SK-N-SH treated with all-trans-retinoic acid at 6 μM for 48 hours (cell line): ENCODE measurements at regions not wholly inside any gene's neighbourhood (a gene's known extent, or its start where the extent isn't known, plus 50 kb on each side); places are given as distances from the start of the nearest gene placed in this dataset.

Source experiments
- ATAC-seq: fragments of 200-7000 bp; cut with Tn5 transposase; 3 replicates; pipeline ENCODE4 v1.9.1; 2020; ENCODE audit warnings: mild to moderate bottlenecking, moderate library complexity
- ARNTL ChIP-seq: fragments of 450-650 bp; formaldehyde crosslinking; IDR thresholded peaks from 2 replicates; pipeline ENCODE4 v1.5.0; 2020; ENCODE audit warnings: low read depth, mild to moderate bottlenecking, moderate library complexity, borderline replicate concordance
- BACH2 ChIP-seq: fragments of 250-450 bp; sonication (Bioruptor Pico); IDR thresholded peaks from 2 replicates; pipeline ENCODE4 v1.9.0; 2021; ENCODE audit warnings: mild to moderate bottlenecking, borderline replicate concordance
- CSDC2 ChIP-seq: fragments of 250-450 bp; sonication (Bioruptor Pico); IDR thresholded peaks from 2 replicates; pipeline ENCODE4 v1.5.0; 2020; ENCODE audit warnings: mild to moderate bottlenecking, moderate library complexity
- GLIS3 ChIP-seq: fragments of 250-450 bp; sonication (Bioruptor Pico); IDR thresholded peaks from 2 replicates; pipeline ENCODE4 v1.5.0; 2020; ENCODE audit warnings: mild to moderate bottlenecking, moderate library complexity
- ISL1 ChIP-seq: fragments of 250-450 bp; sonication (Bioruptor Pico); IDR thresholded peaks from 2 replicates; pipeline ENCODE4 v2.1.2; 2022; ENCODE audit warnings: mild to moderate bottlenecking, moderate library complexity
- OSR1 ChIP-seq: fragments of 250-450 bp; sonication (Bioruptor Pico); IDR thresholded peaks from 2 replicates; pipeline ENCODE4 v1.8.0; 2022; ENCODE audit warnings: moderate library complexity, mild to moderate bottlenecking, inconsistent platforms
- POU6F1 ChIP-seq: fragments of 250-450 bp; sonication (Bioruptor Pico); IDR thresholded peaks from 2 replicates; pipeline ENCODE4 v1.8.0; 2021; ENCODE audit warnings: low read depth, mild to moderate bottlenecking, moderate library complexity, borderline replicate concordance
- PPARA ChIP-seq: fragments of 250-450 bp; sonication (Bioruptor Pico); IDR thresholded peaks from 2 replicates; pipeline ENCODE4 v1.5.0; 2020; ENCODE audit warnings: mild to moderate bottlenecking, borderline replicate concordance
- SNAI2 ChIP-seq: fragments of 250-450 bp; sonication (Bioruptor Pico); IDR thresholded peaks from 2 replicates; pipeline ENCODE4 v1.5.0; 2020; ENCODE audit warnings: mild to moderate bottlenecking, moderate library complexity
- TCF4 ChIP-seq: fragments of 250-450 bp; sonication (Bioruptor Pico); IDR thresholded peaks from 2 replicates; pipeline ENCODE4 v1.8.0; 2021; ENCODE audit warnings: mild to moderate bottlenecking, moderate library complexity, borderline replicate concordance
- TOX ChIP-seq: fragments of 250-450 bp; sonication (Bioruptor Pico); IDR thresholded peaks from 2 replicates; pipeline ENCODE4 v1.8.0; 2021; ENCODE audit warnings: mild to moderate bottlenecking, moderate library complexity, borderline replicate concordance
- TSHZ2 ChIP-seq: fragments of 250-450 bp; sonication (Bioruptor Pico); IDR thresholded peaks from 2 replicates; pipeline ENCODE4 v1.5.0; 2020; ENCODE audit warnings: mild to moderate bottlenecking, moderate library complexity
- ZC3H10 ChIP-seq: fragments of 250-450 bp; sonication (Bioruptor Pico); IDR thresholded peaks from 2 replicates; pipeline ENCODE4 v1.5.1; 2021; ENCODE audit warnings: mild to moderate bottlenecking, moderate library complexity
- ZFP3 ChIP-seq: fragments of 250-450 bp; sonication (Bioruptor Pico); IDR thresholded peaks from 2 replicates; pipeline ENCODE4 v1.5.0; 2020; ENCODE audit warnings: mild to moderate bottlenecking, moderate library complexity
- ZNF565 ChIP-seq: fragments of 450-650 bp; formaldehyde crosslinking; conservative IDR thresholded peaks from 2 replicates; pipeline ENCODE4 v1.5.0; 2020; ENCODE audit warnings: low read depth, mild to moderate bottlenecking, moderate library complexity
- ZNF70 ChIP-seq: fragments of 450-650 bp; formaldehyde crosslinking; IDR thresholded peaks from 2 replicates; pipeline ENCODE4 v1.5.0; 2020; ENCODE audit warnings: mild to moderate bottlenecking, moderate library complexity
- ZNF8 ChIP-seq: fragments of 450-650 bp; formaldehyde crosslinking; IDR thresholded peaks from 2 replicates; pipeline ENCODE4 v1.5.0; 2020; ENCODE audit warnings: mild to moderate bottlenecking, moderate library complexity
- TF ChIP-seq, protein P1 (sequence below): fragments of 250-450 bp; sonication (Bioruptor Pico); IDR thresholded peaks from 2 replicates; pipeline ENCODE4 v1.8.0; 2020; ENCODE audit warnings: mild to moderate bottlenecking, moderate library complexity, borderline replicate concordance
- TF ChIP-seq, protein P2 (sequence below): fragments of 250-450 bp; sonication (Bioruptor Pico); IDR thresholded peaks from 2 replicates; pipeline ENCODE4 v1.5.1; 2021; ENCODE audit warnings: mild to moderate bottlenecking, moderate library complexity
- TF ChIP-seq, protein P3 (sequence below): fragments of 250-450 bp; sonication (Bioruptor Pico); IDR thresholded peaks from 2 replicates; pipeline ENCODE4 v1.5.1; 2020; ENCODE audit warnings: low read depth, mild to moderate bottlenecking, moderate library complexity

DNA sequence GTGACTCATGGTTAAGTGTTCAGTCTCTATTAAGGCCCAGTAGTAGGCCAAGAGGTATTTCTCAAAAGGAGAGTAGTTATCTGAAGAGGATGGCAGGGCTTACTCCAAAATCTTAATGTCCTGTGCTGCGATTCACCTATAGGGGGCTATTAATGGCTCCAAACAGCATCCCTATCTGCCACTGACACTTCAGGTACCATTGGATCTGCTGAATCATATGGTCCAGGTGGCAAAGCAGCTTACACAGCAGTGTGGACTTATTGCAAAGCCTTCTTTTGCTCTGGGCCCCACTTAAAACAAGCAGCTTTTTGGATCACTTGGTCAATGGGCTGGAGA lies 60.8 kb upstream of the ATP2B1 start:
- ATAC-seq = no peak
- TF ChIP-seq GLIS3 (CRISPR knock-in tag) (no peak), POU6F1 (CRISPR knock-in tag) (no peak), PPARA (CRISPR knock-in tag) (no peak), OSR1 (no peak), TCF4 (CRISPR knock-in tag) (no peak), TSHZ2 (CRISPR knock-in tag) (no peak), ZNF8 (no peak), ARNTL (CRISPR knock-in tag) (no peak), CSDC2 (no peak), ZNF565 (CRISPR knock-in tag) (no peak), ZNF70 (CRISPR knock-in tag) (no peak), SNAI2 (CRISPR knock-in tag) (no peak), ISL1 (CRISPR knock-in tag) (no peak), BACH2 (CRISPR knock-in tag) (no peak), ZFP3 (CRISPR knock-in tag) (no peak), TOX (CRISPR knock-in tag) (no peak), ZC3H10 (no peak)
- TF ChIP-seq, protein P1, sequence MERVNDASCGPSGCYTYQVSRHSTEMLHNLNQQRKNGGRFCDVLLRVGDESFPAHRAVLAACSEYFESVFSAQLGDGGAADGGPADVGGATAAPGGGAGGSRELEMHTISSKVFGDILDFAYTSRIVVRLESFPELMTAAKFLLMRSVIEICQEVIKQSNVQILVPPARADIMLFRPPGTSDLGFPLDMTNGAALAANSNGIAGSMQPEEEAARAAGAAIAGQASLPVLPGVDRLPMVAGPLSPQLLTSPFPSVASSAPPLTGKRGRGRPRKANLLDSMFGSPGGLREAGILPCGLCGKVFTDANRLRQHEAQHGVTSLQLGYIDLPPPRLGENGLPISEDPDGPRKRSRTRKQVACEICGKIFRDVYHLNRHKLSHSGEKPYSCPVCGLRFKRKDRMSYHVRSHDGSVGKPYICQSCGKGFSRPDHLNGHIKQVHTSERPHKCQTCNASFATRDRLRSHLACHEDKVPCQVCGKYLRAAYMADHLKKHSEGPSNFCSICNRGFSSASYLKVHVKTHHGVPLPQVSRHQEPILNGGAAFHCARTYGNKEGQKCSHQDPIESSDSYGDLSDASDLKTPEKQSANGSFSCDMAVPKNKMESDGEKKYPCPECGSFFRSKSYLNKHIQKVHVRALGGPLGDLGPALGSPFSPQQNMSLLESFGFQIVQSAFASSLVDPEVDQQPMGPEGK (CRISPR knock-in tag) = no peak
- TF ChIP-seq, protein P2, sequence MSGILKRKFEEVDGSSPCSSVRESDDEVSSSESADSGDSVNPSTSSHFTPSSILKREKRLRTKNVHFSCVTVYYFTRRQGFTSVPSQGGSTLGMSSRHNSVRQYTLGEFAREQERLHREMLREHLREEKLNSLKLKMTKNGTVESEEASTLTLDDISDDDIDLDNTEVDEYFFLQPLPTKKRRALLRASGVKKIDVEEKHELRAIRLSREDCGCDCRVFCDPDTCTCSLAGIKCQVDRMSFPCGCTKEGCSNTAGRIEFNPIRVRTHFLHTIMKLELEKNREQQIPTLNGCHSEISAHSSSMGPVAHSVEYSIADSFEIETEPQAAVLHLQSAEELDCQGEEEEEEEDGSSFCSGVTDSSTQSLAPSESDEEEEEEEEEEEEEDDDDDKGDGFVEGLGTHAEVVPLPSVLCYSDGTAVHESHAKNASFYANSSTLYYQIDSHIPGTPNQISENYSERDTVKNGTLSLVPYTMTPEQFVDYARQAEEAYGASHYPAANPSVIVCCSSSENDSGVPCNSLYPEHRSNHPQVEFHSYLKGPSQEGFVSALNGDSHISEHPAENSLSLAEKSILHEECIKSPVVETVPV (CRISPR knock-in tag) = no peak
- TF ChIP-seq, protein P3, sequence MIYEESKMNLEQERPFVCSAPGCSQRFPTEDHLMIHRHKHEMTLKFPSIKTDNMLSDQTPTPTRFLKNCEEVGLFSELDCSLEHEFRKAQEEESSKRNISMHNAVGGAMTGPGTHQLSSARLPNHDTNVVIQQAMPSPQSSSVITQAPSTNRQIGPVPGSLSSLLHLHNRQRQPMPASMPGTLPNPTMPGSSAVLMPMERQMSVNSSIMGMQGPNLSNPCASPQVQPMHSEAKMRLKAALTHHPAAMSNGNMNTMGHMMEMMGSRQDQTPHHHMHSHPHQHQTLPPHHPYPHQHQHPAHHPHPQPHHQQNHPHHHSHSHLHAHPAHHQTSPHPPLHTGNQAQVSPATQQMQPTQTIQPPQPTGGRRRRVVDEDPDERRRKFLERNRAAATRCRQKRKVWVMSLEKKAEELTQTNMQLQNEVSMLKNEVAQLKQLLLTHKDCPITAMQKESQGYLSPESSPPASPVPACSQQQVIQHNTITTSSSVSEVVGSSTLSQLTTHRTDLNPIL (CRISPR knock-in tag) = no peak

DNA sequence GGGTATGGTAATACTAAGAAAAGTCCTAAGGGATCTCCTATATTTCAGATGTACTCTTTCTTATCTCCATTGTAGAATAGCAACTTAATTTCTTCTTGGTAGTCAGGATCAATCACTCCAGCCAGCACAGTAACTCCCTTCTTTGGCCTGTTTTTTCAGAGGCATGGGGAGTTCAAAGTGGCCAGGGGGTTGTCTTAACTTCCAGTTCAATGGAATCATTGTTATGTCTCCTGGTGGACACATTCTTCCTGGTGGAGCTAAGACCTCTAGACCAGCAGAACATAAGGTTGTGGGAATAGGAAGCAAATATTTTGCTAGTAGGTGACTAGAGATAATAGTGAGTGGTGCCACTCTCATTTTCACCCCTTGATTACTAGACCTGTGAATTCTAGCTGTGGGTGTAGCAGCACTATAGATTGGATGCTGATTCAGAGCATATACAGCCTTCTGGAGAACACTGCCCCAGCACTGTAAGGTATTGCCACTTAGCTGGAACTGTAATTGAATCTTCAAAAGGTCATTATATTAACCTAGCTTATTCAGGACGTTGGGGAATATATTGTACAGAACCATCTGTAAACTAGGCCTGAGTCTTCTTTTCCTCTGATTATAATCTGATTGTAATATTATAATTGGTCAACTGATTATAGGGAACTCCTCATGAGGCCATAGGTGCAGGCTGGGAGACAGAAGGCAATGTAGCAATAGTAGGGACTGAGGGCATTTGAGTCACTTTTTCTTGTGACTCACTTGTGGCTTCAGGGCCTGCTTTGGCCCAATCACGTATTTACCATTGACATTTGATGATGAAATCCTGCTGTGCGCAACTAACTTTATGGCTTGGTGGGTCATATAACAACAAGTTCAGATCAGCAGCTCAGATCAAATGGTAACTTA lies 60.2 kb upstream of the ATP2B1 start:
- TF ChIP-seq ZC3H10 (no peak), ARNTL (CRISPR knock-in tag) (no peak), ISL1 (CRISPR knock-in tag) (no peak), SNAI2 (CRISPR knock-in tag) (no peak), ZNF8 (no peak), GLIS3 (CRISPR knock-in tag) (no peak)
- TF ChIP-seq, protein P3 (CRISPR knock-in tag) = no peak
- TF ChIP-seq, all 23 proteins: peak for 0
- no peak for ATAC-seq
